K562 (cell line): ENCODE measurements at regions not wholly inside any gene's neighbourhood (a gene's known extent, or its start where the extent isn't known, plus 50 kb on each side); places are given as distances from the start of the nearest gene placed in this dataset.

Experiments
- ATAC-seq: fragments of 200-7000 bp; cut with Tn5 transposase; 3 replicates; pipeline ENCODE4 v1.9.1; 2020; ENCODE audit warnings: moderate library complexity
- BruUV-seq: library from RNA; stranded (reverse); fragments of 400-500 nt; replicated peaks from 2 replicates; lab custom pipeline; 2021; lab: Mats Ljungman, UMichigan
- CTCF ChIA-PET: fragments of 300-600 bp; formaldehyde crosslinking; extraction: SDS; loops from one replicate; lab custom pipeline; 2021; ENCODE audit warnings: low intra/inter-chr PET ratio; lab: Yijun Ruan, JAX
- POLR2A ChIA-PET: fragments of 300-600, 350-650 bp; sonication (Branson Sonifier 250); formaldehyde crosslinking; extraction: SDS; loops from one replicate; lab custom pipeline; 2021; ENCODE audit warnings: antibody characterized with exemption, inconsistent platforms; lab: Yijun Ruan, JAX
- DNase-seq, 4 experiments: peaks; one replicate each; pipeline versions ENCODE4 v3.0.0 to v3.0.0-alpha.2; 2011 to 2018; ENCODE audit warnings: low spot score in 3 of 4, mixed read lengths in 3 of 4; ENCODE audit errors: extremely low read depth in 1 of 4
- FAIRE-seq: peaks from 2 replicates; lab custom pipeline; 2011; peaks lifted over from hg19 to GRCh38; lab: Jason Lieb, UNC
- H2AFZ ChIP-seq: 2 replicates; pipeline ENCODE4 v1.6.0; 2011; ENCODE audit warnings: low read depth, low read length, control low read depth, inconsistent platforms
- H3K27ac ChIP-seq: fragments of 200-600 bp; 3 replicates; pipeline ENCODE4 v1.8.0; 2011; ENCODE audit warnings: low read depth, mild to moderate bottlenecking, control low read depth, inconsistent platforms, low read length, moderate library complexity, mixed read lengths; ENCODE audit errors: extremely low read depth
- H3K27me3 ChIP-seq, 2 experiments: fragments of 300-600 bp in 1 of 2; 2 replicates in 1 of 2; 3 replicates in 1 of 2; pipeline versions ENCODE4 v1.6.0 to v1.8.0; 2011; ENCODE audit warnings: inconsistent platforms in 2 of 2, low read length in 2 of 2, mild to moderate bottlenecking in 1 of 2, mixed read lengths in 1 of 2, moderate library complexity in 1 of 2; ENCODE audit not compliant: control insufficient read depth in 2 of 2, insufficient read depth in 2 of 2
- H3K36me3 ChIP-seq: fragments of 300-600 bp; 3 replicates; pipeline ENCODE4 v1.8.0; 2011; ENCODE audit warnings: mild to moderate bottlenecking, low read length, inconsistent platforms; ENCODE audit not compliant: control insufficient read depth, insufficient read depth
- H3K4me1 ChIP-seq, 2 experiments: fragments of 200-600 bp in 1 of 2; replicated peaks in 1 of 2; 2 replicates in 1 of 2; 3 replicates in 1 of 2; pipeline versions ENCODE4 v1.5.1 to v1.8.0; 2011; ENCODE audit warnings: inconsistent platforms in 2 of 2, low read length in 2 of 2, mild to moderate bottlenecking in 1 of 2, mixed read lengths in 1 of 2, moderate library complexity in 1 of 2; ENCODE audit not compliant: control insufficient read depth in 2 of 2, insufficient read depth in 2 of 2
- H3K4me2 ChIP-seq: 2 replicates; pipeline ENCODE4 v1.6.1; 2011; ENCODE audit warnings: low read length, control low read depth, inconsistent platforms, mixed read lengths; ENCODE audit not compliant: insufficient read depth
- H3K4me3 ChIP-seq: fragments of 200-600 bp; sonication (generic), shearing (Covaris generic); 2 replicates; pipeline ENCODE4 v1.5.1; 2016; ENCODE audit warnings: control low read depth, inconsistent platforms
- H3K79me2 ChIP-seq: fragments of 200-600 bp; 3 replicates; pipeline ENCODE4 v1.8.0; 2011; ENCODE audit warnings: low read length, inconsistent platforms; ENCODE audit not compliant: control insufficient read depth, insufficient read depth
- H3K9ac ChIP-seq, 2 experiments: 2 replicates each; pipeline versions ENCODE4 v1.6.0 to v1.6.1; 2011; ENCODE audit warnings: low read depth in 2 of 2, low read length in 2 of 2, control low read depth in 1 of 2, inconsistent platforms in 1 of 2, mild to moderate bottlenecking in 1 of 2, mixed read lengths in 1 of 2; ENCODE audit not compliant: insufficient read depth in 1 of 2
- H3K9me1 ChIP-seq: one replicate; pipeline ENCODE4 v1.6.0; 2011; ENCODE audit warnings: inconsistent platforms, mild to moderate bottlenecking, low read length, moderate library complexity; ENCODE audit not compliant: control insufficient read depth, insufficient read depth
- H3K9me3 ChIP-seq: replicated peaks from 2 replicates; pipeline ENCODE4 v1.5.1; 2011; ENCODE audit warnings: low read depth, low read length, inconsistent platforms; ENCODE audit not compliant: control insufficient read depth, insufficient read depth
- H4K20me1 ChIP-seq: replicated peaks from 2 replicates; pipeline ENCODE4 v1.6.1; 2011; ENCODE audit warnings: low read length, inconsistent platforms, mixed read lengths; ENCODE audit not compliant: control insufficient read depth, insufficient read depth
- BCL6 ChIP-seq: fragments of 250-450 bp; sonication (Bioruptor Pico); IDR thresholded peaks from 2 replicates; pipeline ENCODE4 v1.4.0; 2020
- MCM3 ChIP-seq: fragments of 450-650 bp; IDR thresholded peaks from 2 replicates; pipeline ENCODE4 v1.6.1; 2016
- POLR3G ChIP-seq: IDR thresholded peaks from 2 replicates; pipeline ENCODE4 v1.6.1; 2011; ENCODE audit not compliant: insufficient read length, insufficient replicate concordance; ENCODE audit errors: extremely low read depth
- ZNF175 ChIP-seq: fragments of 200-800 bp; sonication (Bioruptor generic); IDR thresholded peaks from 2 replicates; pipeline ENCODE4 v1.6.1; 2016; ENCODE audit warnings: low read depth, mild to moderate bottlenecking, missing genetic modification characterization, missing compliant biosample characterization
- WGBS: fragments of 100-300 bp; shearing (Covaris generic); methylation state at CpG from one replicate; pipeline ENCODE4 v1.1.6; 2016; ENCODE audit warnings: low coverage, mixed read lengths; ENCODE audit not compliant: insufficient coverage; ENCODE audit errors: missing lambda C conversion rate; 5-methylcytosine and 5-hydroxymethylcytosine counted together
- in situ Hi-C: fragments of 300-500 bp; cut with MboI; formaldehyde crosslinking; loops from 4 replicates; pipeline ENCODE4 v1.15.0; 2018; ENCODE audit warnings: inconsistent platforms, mixed read lengths
- intact Hi-C: fragments of 100-400 bp; cut with micrococcal nuclease; formaldehyde crosslinking; loops from 2 replicates; pipeline ENCODE4 v1.14.2; 2022

GRCh38 chr4:100849319-100849718 is 331.5 kb upstream of the EMCN start:
- Histone ChIP-seq H3K4me1 (no peaks in the 10 kb centered on the region), H4K20me1 (no peaks in the 10 kb centered on the region), H2AFZ (no peak overlapping the region), H3K4me2 (no peak overlapping the region), H3K27ac (no peak overlapping the region), H3K9me1 (no peaks in the 10 kb centered on the region), H3K27me3 (no peaks in the 10 kb centered on the region), H3K36me3 (no peaks in the 10 kb centered on the region), H3K9me3 (no peaks in the 10 kb centered on the region), H3K79me2 (no peaks in the 10 kb centered on the region), H3K9ac (no peak overlapping the region), H3K4me3 (no peak overlapping the region)
- no TSS peak for BruUV-seq
- WGBS = 0% methylated on average over 3 of the region's 3 CpGs
- CTCF ChIA-PET = no interaction called here
- TF ChIP-seq BCL6 (no peak), MCM3 (no peak), ZNF175 (CRISPR knock-in tag) (no peak)
- intact Hi-C loops (no loop called here), in situ Hi-C loops (no loop called here)
- DNase-seq (no peak), ATAC-seq (no peak), FAIRE-seq (no peak)
- POLR2A ChIA-PET = no interaction called here

GRCh38 chr4:100848841-100849240 is 331.0 kb upstream of the EMCN start:
- no peak overlapping the region for H3K27ac ChIP-seq
- no peaks in the 10 kb centered on the region for H3K27me3 ChIP-seq
- FAIRE-seq (no peak), DNase-seq (no peak), ATAC-seq (no peak)
- no peak overlapping the region for H3K4me2 ChIP-seq
- POLR2A ChIA-PET = no interaction called here
- H4K20me1 ChIP-seq = no peaks in the 10 kb centered on the region
- intact Hi-C loops = no loop called here
- no peak overlapping the region for H3K4me3 ChIP-seq
- no TSS peak for BruUV-seq
- H3K79me2 ChIP-seq = no peaks in the 10 kb centered on the region
- WGBS = 0% methylated on average over 2 of the region's 2 CpGs
- H3K9me1 ChIP-seq = no peaks in the 10 kb centered on the region
- H3K4me1 ChIP-seq = no peaks in the 10 kb centered on the region
- H3K9ac ChIP-seq = no peak overlapping the region
- no peak for TF ChIP-seq POLR3G
- H2AFZ ChIP-seq = no peak overlapping the region
- H3K9me3 ChIP-seq = no peaks in the 10 kb centered on the region
- CTCF ChIA-PET = no interaction called here
- H3K36me3 ChIP-seq = no peaks in the 10 kb centered on the region
- in situ Hi-C loops = no loop called here
